ENCODE measurements at regions not wholly inside any gene's neighbourhood (a gene's known extent, or its start where the extent isn't known, plus 50 kb on each side); places are given as distances from the start of the nearest gene placed in this dataset.

DNA sequence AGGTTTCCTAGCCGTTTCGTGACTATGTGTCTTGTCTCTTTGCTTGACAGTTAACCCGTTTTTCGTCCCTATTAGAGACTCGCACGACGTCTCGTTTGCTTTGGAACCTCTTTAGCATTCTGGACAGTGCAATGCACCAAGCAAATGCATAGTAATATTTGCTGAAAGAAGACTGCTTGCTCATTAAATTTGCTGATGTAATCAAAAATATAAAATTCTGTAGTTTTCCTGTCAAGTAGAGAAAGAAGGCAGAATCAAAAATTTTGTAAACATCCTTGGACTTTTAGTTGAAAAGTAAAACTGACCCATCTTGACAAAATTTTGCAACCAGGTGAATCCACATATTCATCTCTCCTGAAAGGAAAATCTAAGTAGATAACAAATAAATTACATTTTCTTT, 106.9 kb upstream of the RAPGEF2 start:
- 75% methylated on average over 8 of the region's 8 CpGs for WGBS (ENCODE audit: insufficient coverage)
- Histone ChIP-seq H3K4me1 (ENCODE audit: control insufficient read depth in 1 of 2, insufficient read depth in 2 of 2, low read length in 2 of 2) (no peaks in the 10 kb centered on the region), H4K20me1 (ENCODE audit: insufficient read depth, low read length) (no peaks in the 10 kb centered on the region), H3K9me3 (replicated peaks in 1 of 2; ENCODE audit: control insufficient read depth in 1 of 2, insufficient read depth in 1 of 2, low read length in 2 of 2) (no peaks in the 10 kb centered on the region), H3K4me2 (replicated peaks; ENCODE audit: extremely low read depth, low read length, poor library complexity, severe bottlenecking) (no peak overlapping the region), H3K79me2 (ENCODE audit: insufficient read depth, low read length) (no peaks in the 10 kb centered on the region), H3K27me3 (ENCODE audit: control insufficient read depth in 2 of 2, insufficient read depth in 2 of 2, low read length in 2 of 2) (no peaks in the 10 kb centered on the region), H3K9ac (ENCODE audit: insufficient read depth, low read length, poor library complexity, severe bottlenecking) (no peak overlapping the region), H3K4me3 (replicated peaks in 1 of 3; ENCODE audit: low read depth in 2 of 3, low read length in 3 of 3) (no peak overlapping the region), H3K27ac (ENCODE audit: low read depth in 1 of 2, low read length in 2 of 2) (no peak overlapping the region), H3K36me3 (replicated peaks in 1 of 2; ENCODE audit: control insufficient read depth in 1 of 2, insufficient read depth in 2 of 2, low read length in 2 of 2) (no peaks in the 10 kb centered on the region), H2AFZ (ENCODE audit: insufficient read depth, low read depth, low read length, poor library complexity, severe bottlenecking) (no peak overlapping the region)
- Mint-ChIP-seq H3K9me3 (no peaks in the 10 kb centered on the region), H3K36me3 (no peaks in the 10 kb centered on the region), H3K27ac (no peak overlapping the region), H3K4me3 (no peak overlapping the region), H3K27me3 (ENCODE audit: low read depth in 3 of 3) (peaks cover 0 to 3% (median 0%) of the 10 kb centered on the region in 3 donors), H3K4me1 (peaks cover 9% of the 10 kb centered on the region)
- DNase-seq: no peak
- intact Hi-C loops (cut with micrococcal nuclease): no loop called here
- TF ChIP-seq, protein P1, sequence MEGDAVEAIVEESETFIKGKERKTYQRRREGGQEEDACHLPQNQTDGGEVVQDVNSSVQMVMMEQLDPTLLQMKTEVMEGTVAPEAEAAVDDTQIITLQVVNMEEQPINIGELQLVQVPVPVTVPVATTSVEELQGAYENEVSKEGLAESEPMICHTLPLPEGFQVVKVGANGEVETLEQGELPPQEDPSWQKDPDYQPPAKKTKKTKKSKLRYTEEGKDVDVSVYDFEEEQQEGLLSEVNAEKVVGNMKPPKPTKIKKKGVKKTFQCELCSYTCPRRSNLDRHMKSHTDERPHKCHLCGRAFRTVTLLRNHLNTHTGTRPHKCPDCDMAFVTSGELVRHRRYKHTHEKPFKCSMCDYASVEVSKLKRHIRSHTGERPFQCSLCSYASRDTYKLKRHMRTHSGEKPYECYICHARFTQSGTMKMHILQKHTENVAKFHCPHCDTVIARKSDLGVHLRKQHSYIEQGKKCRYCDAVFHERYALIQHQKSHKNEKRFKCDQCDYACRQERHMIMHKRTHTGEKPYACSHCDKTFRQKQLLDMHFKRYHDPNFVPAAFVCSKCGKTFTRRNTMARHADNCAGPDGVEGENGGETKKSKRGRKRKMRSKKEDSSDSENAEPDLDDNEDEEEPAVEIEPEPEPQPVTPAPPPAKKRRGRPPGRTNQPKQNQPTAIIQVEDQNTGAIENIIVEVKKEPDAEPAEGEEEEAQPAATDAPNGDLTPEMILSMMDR (IDR thresholded peaks at IDR 0.05): no peak

DNA sequence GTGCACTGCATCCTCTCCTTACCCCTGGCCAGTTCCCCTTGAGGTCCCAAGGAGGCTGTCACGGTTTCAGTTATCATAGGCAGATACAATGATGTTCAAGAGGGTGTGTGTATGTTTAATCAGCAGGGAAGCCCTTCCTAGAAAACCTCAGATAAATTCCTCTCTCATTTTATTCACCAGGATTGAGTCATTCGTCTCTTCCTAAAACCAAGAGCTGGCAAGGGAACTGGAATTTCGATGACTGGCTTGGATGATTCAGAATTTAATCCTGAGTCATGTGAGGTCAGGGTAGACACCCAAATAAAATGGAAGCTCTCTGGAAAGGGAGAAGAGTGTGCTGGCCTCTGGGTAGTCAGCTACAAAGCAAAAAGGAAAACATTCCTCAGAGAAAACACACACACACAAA, 106.2 kb upstream of the RAPGEF2 start:
- H3K4me1 ChIP-seq (ENCODE audit: control insufficient read depth in 1 of 2, insufficient read depth in 2 of 2, low read length in 2 of 2): no peaks in the 10 kb centered on the region
- peaks cover 0 to 3% (median 0%) of the 10 kb centered on the region in 3 donors for H3K27me3 Mint-ChIP-seq (ENCODE audit: low read depth in 3 of 3)
- no peak overlapping the region for H3K27ac ChIP-seq (ENCODE audit: low read depth in 1 of 2, low read length in 2 of 2)
- no peak overlapping the region for H3K4me3 ChIP-seq (replicated peaks in 1 of 3; ENCODE audit: low read depth in 2 of 3, low read length in 3 of 3)
- H3K4me2 ChIP-seq (replicated peaks; ENCODE audit: extremely low read depth, low read length, poor library complexity, severe bottlenecking): no peak overlapping the region
- no peak overlapping the region for H3K4me3 Mint-ChIP-seq
- TF ChIP-seq, protein P1 (IDR thresholded peaks at IDR 0.05): no peak
- peak in 1 of 3 donors; percentile 50 for DNase-seq
- no peaks in the 10 kb centered on the region for H3K36me3 Mint-ChIP-seq
- peaks cover 9% of the 10 kb centered on the region for H3K4me1 Mint-ChIP-seq
- H3K27ac Mint-ChIP-seq: no peak overlapping the region
- H4K20me1 ChIP-seq (ENCODE audit: insufficient read depth, low read length): no peaks in the 10 kb centered on the region
- no peak overlapping the region for H2AFZ ChIP-seq (ENCODE audit: insufficient read depth, low read depth, low read length, poor library complexity, severe bottlenecking)
- H3K9me3 Mint-ChIP-seq: peaks cover 0 to 2% (median 0%) of the 10 kb centered on the region in 7 donors
- H3K79me2 ChIP-seq (ENCODE audit: insufficient read depth, low read length): no peaks in the 10 kb centered on the region
- H3K27me3 ChIP-seq (ENCODE audit: control insufficient read depth in 2 of 2, insufficient read depth in 2 of 2, low read length in 2 of 2): no peaks in the 10 kb centered on the region
- intact Hi-C loops (cut with micrococcal nuclease): no loop called here
- no peak overlapping the region for H3K9ac ChIP-seq (ENCODE audit: insufficient read depth, low read length, poor library complexity, severe bottlenecking)
- no CpG with 5 or more reads among the region's 3 CpGs for whole genome bisulfite sequencing (ENCODE audit: insufficient coverage)
- no peaks in the 10 kb centered on the region for H3K36me3 ChIP-seq (replicated peaks in 1 of 2; ENCODE audit: control insufficient read depth in 1 of 2, insufficient read depth in 2 of 2, low read length in 2 of 2)
- no peaks in the 10 kb centered on the region for H3K9me3 ChIP-seq (replicated peaks in 1 of 2; ENCODE audit: control insufficient read depth in 1 of 2, insufficient read depth in 1 of 2, low read length in 2 of 2)
